Right forelimb (tissue), 1 donor: ENCODE measurements at regions not wholly inside any gene's neighbourhood (a gene's known extent, or its start where the extent isn't known, plus 50 kb on each side); places are given as distances from the start of the nearest gene placed in this dataset.

Experiments
- DNase-seq: peaks from one replicate; pipeline ENCODE4 v3.0.0-alpha.2; 2018

- no peak for DNase-seq
Observed at GRCh38 chr11:91209751-91210150, 986.9 kb upstream of the CHORDC1 start.

- no peak for DNase-seq
Observed at GRCh38 chr11:91209306-91209705, 986.5 kb upstream of the CHORDC1 start.

DNA sequence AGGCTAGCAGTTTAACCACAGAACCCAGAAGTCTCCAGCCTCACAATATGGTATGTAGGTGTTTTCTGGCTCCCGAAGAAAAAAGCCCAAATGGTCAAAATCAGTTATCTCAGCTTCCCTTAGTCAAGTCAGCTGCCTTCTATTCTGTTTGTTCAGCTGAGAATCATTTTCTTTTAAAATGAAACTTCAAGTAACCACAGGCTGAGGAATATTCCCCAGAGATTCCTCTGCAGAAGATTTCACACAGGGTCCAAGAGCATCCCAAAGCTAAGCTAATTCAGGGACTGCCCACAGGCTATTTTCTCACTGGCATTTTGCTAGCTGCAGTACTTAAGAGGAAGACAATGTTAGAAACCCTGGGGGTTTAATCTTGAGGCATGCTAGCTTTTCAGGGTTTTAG, 977.0 kb upstream of the CHORDC1 start:
- DNase-seq = no peak

DNA sequence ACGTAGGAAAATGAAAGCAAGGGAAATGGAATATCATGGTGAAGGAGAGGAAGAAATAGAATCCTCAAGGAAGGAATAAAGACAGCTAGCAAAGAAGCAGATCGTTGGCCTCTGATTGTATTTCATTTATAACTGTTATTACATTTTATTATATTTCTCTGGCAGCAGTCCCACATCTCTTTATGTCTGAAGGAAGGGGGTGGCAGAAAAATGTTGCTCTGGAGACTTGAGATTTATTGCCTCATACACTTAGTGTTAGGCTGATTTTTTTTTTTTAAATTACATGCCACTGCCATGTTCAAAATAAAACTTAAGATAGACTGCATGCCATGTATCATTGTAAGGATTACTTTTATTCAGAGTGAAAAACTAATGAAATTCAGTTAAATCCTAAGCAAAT, 971.7 kb upstream of the CHORDC1 start:
- DNase-seq = no peak

DNA sequence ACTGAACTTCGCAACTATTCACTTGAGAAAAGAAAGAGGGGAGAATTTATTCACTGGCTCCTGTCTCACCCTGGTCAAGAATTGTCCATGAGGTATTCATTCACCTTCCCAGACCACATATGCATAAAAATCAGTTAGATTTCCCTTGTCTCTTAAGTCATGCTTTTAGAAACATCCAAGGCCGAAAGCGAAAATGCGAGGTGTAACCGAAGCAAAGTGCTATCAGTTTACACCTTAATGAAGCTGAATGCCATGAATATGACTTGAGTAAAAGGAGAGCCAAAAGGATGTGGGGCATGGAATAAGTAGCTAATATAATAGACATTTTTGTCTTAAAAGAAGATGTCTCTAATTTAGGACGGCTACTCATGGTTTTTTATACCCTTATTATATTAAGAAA, 965.6 kb upstream of the CHORDC1 start:
- DNase-seq = no peak

DNA sequence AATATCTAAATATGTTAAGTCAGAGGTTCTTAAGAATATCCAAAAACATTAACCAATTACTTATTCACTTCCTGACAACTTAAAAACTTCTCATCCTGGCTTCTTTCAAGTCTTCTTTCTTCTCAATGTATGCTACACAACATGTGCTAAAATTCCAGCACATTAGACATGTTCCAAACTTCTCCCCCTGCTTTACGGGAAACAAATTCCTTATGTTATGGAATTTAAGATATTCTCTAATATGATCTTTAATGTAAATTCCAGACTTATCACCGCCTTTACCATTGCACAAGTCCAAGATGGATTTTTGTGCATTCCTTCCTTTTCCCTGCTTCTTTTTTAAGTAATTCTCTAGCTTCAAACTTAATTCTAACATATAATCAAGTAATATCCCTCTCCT, 964.5 kb upstream of the CHORDC1 start:
- DNase-seq = no peak

GRCh38 chr11:91178366-91178765, 955.5 kb upstream of the CHORDC1 start:
- DNase-seq = no peak

- no peak for DNase-seq
Observed at GRCh38 chr11:91174734-91175133, 951.9 kb upstream of the CHORDC1 start.

GRCh38 chr11:91174193-91174592, 951.3 kb upstream of the CHORDC1 start:
- DNase-seq = no peak

DNA sequence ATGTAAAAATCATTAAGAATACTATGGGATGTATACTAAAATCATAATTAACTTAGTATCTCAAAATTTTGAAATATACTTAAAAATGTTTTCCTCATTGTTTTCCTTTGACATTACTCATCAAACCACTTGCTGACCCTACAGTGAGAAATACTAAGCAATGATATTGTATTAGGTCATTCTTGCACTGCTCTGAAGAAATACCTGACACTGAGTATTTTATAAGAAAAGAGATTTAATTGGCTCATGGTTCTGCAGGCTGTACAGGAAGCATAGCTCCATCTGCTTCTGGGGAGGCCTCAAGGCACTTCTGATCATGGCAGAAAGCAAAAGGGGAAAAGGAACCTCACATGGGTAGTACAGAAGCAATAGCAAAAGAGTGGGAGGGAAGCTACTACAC, 950.9 kb upstream of the CHORDC1 start:
- no peak for DNase-seq

DNA sequence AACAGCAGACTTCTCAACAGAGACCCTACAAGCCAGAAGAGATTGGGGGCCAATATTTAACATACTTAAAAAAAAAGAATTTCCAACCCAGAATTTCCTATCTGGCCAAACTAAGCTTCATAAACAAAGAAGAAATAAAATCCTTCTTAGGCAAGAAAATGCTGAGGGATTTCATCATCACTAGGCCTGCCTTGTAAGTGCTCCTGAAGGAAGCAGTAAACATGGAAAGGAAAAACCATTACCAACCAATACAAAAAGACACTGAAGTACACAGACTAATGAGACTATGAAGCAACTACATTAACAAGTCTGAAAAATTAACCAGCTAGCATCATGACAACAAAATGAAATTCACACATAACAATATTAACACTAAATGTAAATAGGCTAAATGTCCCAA, 947.9 kb upstream of the CHORDC1 start:
- DNase-seq = no peak

GRCh38 chr11:91164452-91164822, 941.6 kb upstream of the CHORDC1 start:
- DNase-seq = no peak

DNA sequence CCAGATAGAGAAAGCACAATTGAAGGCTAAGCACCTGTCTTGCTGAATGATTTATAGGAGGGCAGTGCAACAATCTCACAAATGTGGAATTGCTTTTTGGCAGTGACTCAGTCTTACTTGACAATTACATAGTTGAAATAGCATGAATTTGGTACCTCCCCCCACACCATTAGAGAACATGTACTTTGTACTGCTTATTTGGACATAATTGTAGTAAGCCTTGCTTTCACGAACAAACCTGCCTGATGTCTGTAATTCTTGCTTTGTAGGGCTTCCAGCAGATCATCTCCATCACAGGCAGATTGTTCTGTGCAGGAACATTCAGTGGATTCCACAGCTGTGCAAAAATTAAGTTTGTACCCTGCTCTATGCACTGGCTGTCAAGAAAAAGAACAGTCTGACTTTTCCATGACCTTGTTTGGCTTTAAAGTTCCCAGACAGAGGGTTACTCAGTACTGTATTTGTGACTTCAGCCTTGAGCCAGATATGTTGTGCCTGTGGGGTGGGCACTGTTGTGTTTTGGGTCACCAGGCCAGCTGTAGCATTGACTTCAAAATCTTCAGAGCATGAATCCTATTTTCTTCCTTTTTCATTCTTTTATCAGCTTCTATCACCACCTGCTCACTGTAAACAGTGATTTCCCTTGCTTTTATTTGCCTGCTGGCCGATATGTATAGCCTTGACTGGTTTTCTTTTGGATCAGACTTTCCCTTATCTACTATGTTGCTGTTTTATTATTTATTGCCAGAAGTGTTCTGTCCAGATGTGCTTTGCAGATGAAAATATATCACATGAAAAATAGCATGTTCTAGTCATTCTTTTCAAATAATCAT, 941.0 kb upstream of the CHORDC1 start:
- no peak for DNase-seq

- DNase-seq = no peak
Observed at GRCh38 chr11:91160661-91161060, 937.8 kb upstream of the CHORDC1 start.

DNA sequence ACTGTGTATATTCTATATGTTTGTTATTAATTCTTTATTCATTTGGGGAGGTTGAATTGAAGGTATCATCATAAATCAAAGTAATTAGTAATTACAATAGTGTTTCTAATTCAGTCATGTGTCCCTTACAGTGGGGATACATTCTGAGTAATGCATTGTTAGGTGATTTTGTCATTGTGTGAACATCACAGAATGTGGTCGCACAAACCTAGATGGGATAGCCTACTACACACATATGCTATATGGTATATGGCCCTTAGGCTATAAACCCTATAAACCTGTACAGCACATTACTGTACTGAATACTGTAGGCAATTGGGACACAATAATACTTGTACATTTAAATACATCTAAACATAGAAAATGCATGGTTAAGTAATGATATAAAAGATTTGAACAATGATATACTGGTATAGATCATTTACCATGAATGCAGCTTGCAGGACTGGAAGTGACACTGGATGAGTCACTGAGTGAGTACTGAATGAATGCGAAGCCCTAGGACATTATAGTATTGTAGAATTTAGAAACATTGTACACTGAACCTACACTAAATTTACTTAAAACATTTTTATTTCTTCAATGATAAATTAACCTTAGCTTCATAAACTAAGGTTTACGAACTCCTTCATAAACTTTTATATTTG, 936.2 kb upstream of the CHORDC1 start:
- no peak for DNase-seq

GRCh38 chr11:91158297-91158696, 935.4 kb upstream of the CHORDC1 start:
- DNase-seq = no peak

GRCh38 chr11:91156041-91156440, 933.2 kb upstream of the CHORDC1 start:
- DNase-seq = no peak

DNA sequence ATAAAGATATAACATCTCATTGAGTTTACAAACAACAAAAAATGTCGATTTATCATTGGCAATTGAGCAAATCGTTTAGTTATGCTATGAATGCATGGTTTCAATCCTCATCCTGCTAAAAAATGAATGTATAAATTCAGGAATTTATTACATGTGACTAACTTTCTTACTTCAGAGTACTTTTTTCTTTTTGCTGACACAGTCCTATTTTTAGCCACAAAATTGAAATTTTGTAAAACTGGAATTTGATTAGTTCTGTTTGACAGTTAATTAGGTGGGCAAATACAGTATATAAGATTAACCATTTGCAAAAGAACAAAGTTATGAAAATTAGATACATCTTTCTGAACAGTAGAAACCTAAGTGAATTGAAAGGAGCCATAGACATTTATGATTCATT, 925.0 kb upstream of the CHORDC1 start:
- no peak for DNase-seq

- DNase-seq = no peak
Observed at GRCh38 chr11:91141655-91142054, 918.8 kb upstream of the CHORDC1 start.

DNA sequence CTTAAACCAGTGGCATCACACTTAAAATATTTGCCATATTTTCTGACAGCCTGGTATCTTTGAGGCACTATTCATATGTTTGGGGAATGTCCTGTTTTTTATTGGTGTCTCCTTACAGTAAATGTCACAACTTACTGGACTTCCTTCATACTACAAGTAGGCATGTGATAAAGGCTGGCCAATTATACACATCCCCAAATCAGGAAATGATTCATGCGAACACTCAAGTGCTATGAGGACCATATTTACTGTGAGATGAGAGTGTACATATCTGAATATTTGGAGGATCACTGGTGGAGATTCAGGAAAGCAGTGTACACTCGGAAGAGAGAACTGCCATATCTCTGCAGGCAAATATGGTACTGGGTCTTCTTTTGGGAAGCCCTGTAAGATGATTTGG, 913.8 kb upstream of the CHORDC1 start:
- DNase-seq = no peak

DNA sequence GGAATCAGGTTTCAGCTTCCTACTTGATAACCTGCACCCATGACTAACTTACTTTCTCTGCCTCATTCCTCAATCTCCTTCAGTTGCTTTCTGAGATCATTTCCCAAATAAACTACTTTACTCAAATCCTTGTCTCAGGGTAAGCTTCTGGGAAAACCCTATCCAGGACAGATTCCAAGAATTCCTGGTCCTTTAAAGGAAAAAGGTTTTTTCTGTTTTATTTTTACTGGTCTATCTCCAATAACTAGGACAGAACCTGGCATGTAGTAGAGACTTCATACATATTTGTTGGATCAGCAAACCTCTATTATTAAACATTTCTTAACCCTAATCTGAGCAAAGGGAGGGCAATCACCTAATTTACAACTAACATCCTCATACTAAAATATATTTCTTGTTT, 910.5 kb upstream of the CHORDC1 start:
- DNase-seq = no peak

DNA sequence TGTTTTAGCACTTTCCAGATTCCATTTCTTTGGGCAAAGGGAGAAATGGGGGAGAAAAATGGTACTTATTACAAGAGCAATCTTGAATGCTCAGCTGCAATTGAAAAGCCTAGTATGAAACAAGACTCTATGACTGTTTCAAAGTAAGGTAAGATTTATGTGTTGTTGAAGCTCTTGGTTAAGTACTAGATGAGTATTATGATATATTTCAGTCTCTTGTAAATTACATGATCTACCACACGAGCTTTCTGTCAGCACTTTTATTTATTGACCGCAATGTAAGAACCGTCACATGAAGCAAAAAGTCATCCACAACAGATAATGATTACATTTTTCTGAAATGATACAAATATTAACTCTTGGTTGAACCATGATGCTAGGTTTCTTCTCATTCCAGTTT, 906.7 kb upstream of the CHORDC1 start:
- no peak for DNase-seq

- DNase-seq = no peak
Observed at GRCh38 chr11:91124363-91124762, 901.5 kb upstream of the CHORDC1 start.

- DNase-seq = no peak
Observed at GRCh38 chr11:91115116-91115515, 892.3 kb upstream of the CHORDC1 start.

GRCh38 chr11:91104237-91104636, 881.4 kb upstream of the CHORDC1 start:
- no peak for DNase-seq
